HG03354 (cell line): ENCODE measurements at regions not wholly inside any gene's neighbourhood (a gene's known extent, or its start where the extent isn't known, plus 50 kb on each side); places are given as distances from the start of the nearest gene placed in this dataset.
"Not testable (repeated sequence)": the region's sequence is repeated elsewhere in the genome, so short reads cannot be mapped to it uniquely, and the experiment has no call there.

Experiments used
- ATAC-seq: cut with Tn5 transposase; IDR thresholded peaks from one replicate; pipeline ENCODE4 v1.9.1; 2021; ENCODE audit warnings: mild to moderate bottlenecking; ENCODE audit not compliant: unreplicated experiment, poor library complexity, severe bottlenecking

- ATAC-seq: no peak
These were observed 241.0 kb upstream of the ASIC2 start for GRCh38 chr17:33534087-33534486.

GRCh38 chr17:33545124-33545523 is 252.0 kb upstream of the ASIC2 start:
- ATAC-seq: no peak

GRCh38 chr17:33550261-33550660 is 257.2 kb upstream of the ASIC2 start:
- ATAC-seq: no peak

- ATAC-seq: no peak
These were observed 258.0 kb upstream of the ASIC2 start for GRCh38 chr17:33551075-33551474.

GRCh38 chr17:33551911-33552310 is 258.8 kb upstream of the ASIC2 start:
- ATAC-seq: no peak

- ATAC-seq: no peak
These were observed 267.1 kb upstream of the ASIC2 start for GRCh38 chr17:33560165-33560564.

GRCh38 chr17:33560871-33561270 is 267.8 kb upstream of the ASIC2 start:
- ATAC-seq: no peak

GRCh38 chr17:33561569-33562334 is 268.7 kb upstream of the ASIC2 start:
- ATAC-seq: no peak

GRCh38 chr17:33562792-33563191 is 269.7 kb upstream of the ASIC2 start:
- no peak for ATAC-seq

GRCh38 chr17:33564146-33564545 is 271.1 kb upstream of the ASIC2 start:
- no peak for ATAC-seq

GRCh38 chr17:33567223-33567622 is 274.1 kb upstream of the ASIC2 start:
- ATAC-seq: no peak

GRCh38 chr17:33572615-33573014 is 279.5 kb upstream of the ASIC2 start:
- ATAC-seq: no peak

GRCh38 chr17:33574942-33575445 is 281.9 kb upstream of the ASIC2 start:
- no peak for ATAC-seq

GRCh38 chr17:33579740-33580139 is 286.6 kb upstream of the ASIC2 start:
- ATAC-seq: not testable (repeated sequence)

GRCh38 chr17:33580215-33580614 is 287.1 kb upstream of the ASIC2 start:
- ATAC-seq: no peak

GRCh38 chr17:33582661-33583060 is 289.6 kb upstream of the ASIC2 start:
- ATAC-seq: no peak

- no peak for ATAC-seq
These were observed 290.7 kb upstream of the ASIC2 start for GRCh38 chr17:33583518-33584417.

- ATAC-seq: no peak
These were observed 300.9 kb upstream of the ASIC2 start for GRCh38 chr17:33593991-33594390.

GRCh38 chr17:33595828-33596227 is 302.7 kb upstream of the ASIC2 start:
- ATAC-seq: no peak

- ATAC-seq: no peak
These were observed 303.8 kb upstream of the ASIC2 start for GRCh38 chr17:33596899-33597298.

GRCh38 chr17:33598797-33599196 is 305.7 kb upstream of the ASIC2 start:
- ATAC-seq: no peak
